SK-N-SH treated with all-trans-retinoic acid at 6 μM for 48 hours (cell line): ENCODE measurements at regions not wholly inside any gene's neighbourhood (a gene's known extent, or its start where the extent isn't known, plus 50 kb on each side); places are given as distances from the start of the nearest gene placed in this dataset.

Experiments used
- ATAC-seq: fragments of 200-7000 bp; cut with Tn5 transposase; 3 replicates; pipeline ENCODE4 v1.9.1; 2020; ENCODE audit warnings: mild to moderate bottlenecking, moderate library complexity
- ARNTL ChIP-seq: fragments of 450-650 bp; formaldehyde crosslinking; IDR thresholded peaks from 2 replicates; pipeline ENCODE4 v1.5.0; 2020; ENCODE audit warnings: low read depth, mild to moderate bottlenecking, moderate library complexity, borderline replicate concordance
- BACH2 ChIP-seq: fragments of 250-450 bp; sonication (Bioruptor Pico); IDR thresholded peaks from 2 replicates; pipeline ENCODE4 v1.9.0; 2021; ENCODE audit warnings: mild to moderate bottlenecking, borderline replicate concordance
- CREB5 ChIP-seq: fragments of 250-450 bp; sonication (Bioruptor Pico); IDR thresholded peaks from 2 replicates; pipeline ENCODE4 v1.5.1; 2020; ENCODE audit warnings: low read depth, mild to moderate bottlenecking, moderate library complexity
- CSRNP3 ChIP-seq: fragments of 250-450 bp; sonication (Bioruptor Pico); IDR thresholded peaks from 2 replicates; pipeline ENCODE4 v1.5.1; 2021; ENCODE audit warnings: mild to moderate bottlenecking, moderate library complexity
- ESRRG ChIP-seq: fragments of 250-450 bp; sonication (Bioruptor Pico); IDR thresholded peaks from 2 replicates; pipeline ENCODE4 v1.6.1; 2021; ENCODE audit warnings: mild to moderate bottlenecking
- GLIS3 ChIP-seq: fragments of 250-450 bp; sonication (Bioruptor Pico); IDR thresholded peaks from 2 replicates; pipeline ENCODE4 v1.5.0; 2020; ENCODE audit warnings: mild to moderate bottlenecking, moderate library complexity
- ISL1 ChIP-seq: fragments of 250-450 bp; sonication (Bioruptor Pico); IDR thresholded peaks from 2 replicates; pipeline ENCODE4 v2.1.2; 2022; ENCODE audit warnings: mild to moderate bottlenecking, moderate library complexity
- OSR1 ChIP-seq: fragments of 250-450 bp; sonication (Bioruptor Pico); IDR thresholded peaks from 2 replicates; pipeline ENCODE4 v1.8.0; 2022; ENCODE audit warnings: moderate library complexity, mild to moderate bottlenecking, inconsistent platforms
- PATZ1 ChIP-seq: fragments of 250-450 bp; sonication (Bioruptor Pico); IDR thresholded peaks from 2 replicates; pipeline ENCODE4 v1.8.0; 2020; ENCODE audit warnings: mild to moderate bottlenecking, moderate library complexity, borderline replicate concordance
- POU6F1 ChIP-seq: fragments of 250-450 bp; sonication (Bioruptor Pico); IDR thresholded peaks from 2 replicates; pipeline ENCODE4 v1.8.0; 2021; ENCODE audit warnings: low read depth, mild to moderate bottlenecking, moderate library complexity, borderline replicate concordance
- PPARA ChIP-seq: fragments of 250-450 bp; sonication (Bioruptor Pico); IDR thresholded peaks from 2 replicates; pipeline ENCODE4 v1.5.0; 2020; ENCODE audit warnings: mild to moderate bottlenecking, borderline replicate concordance
- RARB ChIP-seq: fragments of 250-450 bp; sonication (Bioruptor Pico); IDR thresholded peaks from 2 replicates; pipeline ENCODE4 v1.8.0; 2021; ENCODE audit warnings: mild to moderate bottlenecking, moderate library complexity
- SNAI2 ChIP-seq: fragments of 250-450 bp; sonication (Bioruptor Pico); IDR thresholded peaks from 2 replicates; pipeline ENCODE4 v1.5.0; 2020; ENCODE audit warnings: mild to moderate bottlenecking, moderate library complexity
- TCF4 ChIP-seq: fragments of 250-450 bp; sonication (Bioruptor Pico); IDR thresholded peaks from 2 replicates; pipeline ENCODE4 v1.8.0; 2021; ENCODE audit warnings: mild to moderate bottlenecking, moderate library complexity, borderline replicate concordance
- TOX ChIP-seq: fragments of 250-450 bp; sonication (Bioruptor Pico); IDR thresholded peaks from 2 replicates; pipeline ENCODE4 v1.8.0; 2021; ENCODE audit warnings: mild to moderate bottlenecking, moderate library complexity, borderline replicate concordance
- TSHZ2 ChIP-seq: fragments of 250-450 bp; sonication (Bioruptor Pico); IDR thresholded peaks from 2 replicates; pipeline ENCODE4 v1.5.0; 2020; ENCODE audit warnings: mild to moderate bottlenecking, moderate library complexity
- ZFP3 ChIP-seq: fragments of 250-450 bp; sonication (Bioruptor Pico); IDR thresholded peaks from 2 replicates; pipeline ENCODE4 v1.5.0; 2020; ENCODE audit warnings: mild to moderate bottlenecking, moderate library complexity
- ZFP30 ChIP-seq: fragments of 450-650 bp; formaldehyde crosslinking; IDR thresholded peaks from 2 replicates; pipeline ENCODE4 v1.5.0; 2022; ENCODE audit warnings: mild to moderate bottlenecking, moderate library complexity
- ZNF565 ChIP-seq: fragments of 450-650 bp; formaldehyde crosslinking; conservative IDR thresholded peaks from 2 replicates; pipeline ENCODE4 v1.5.0; 2020; ENCODE audit warnings: low read depth, mild to moderate bottlenecking, moderate library complexity
- ZNF70 ChIP-seq: fragments of 450-650 bp; formaldehyde crosslinking; IDR thresholded peaks from 2 replicates; pipeline ENCODE4 v1.5.0; 2020; ENCODE audit warnings: mild to moderate bottlenecking, moderate library complexity
- ZNF8 ChIP-seq: fragments of 450-650 bp; formaldehyde crosslinking; IDR thresholded peaks from 2 replicates; pipeline ENCODE4 v1.5.0; 2020; ENCODE audit warnings: mild to moderate bottlenecking, moderate library complexity

- TF ChIP-seq CREB5: no peak
- TF ChIP-seq GLIS3: no peak
- TF ChIP-seq CSRNP3 (CRISPR knock-in tag): no peak
- no peak for TF ChIP-seq SNAI2 (CRISPR knock-in tag)
- no peak for TF ChIP-seq ISL1 (CRISPR knock-in tag)
- no peak for TF ChIP-seq TSHZ2
- TF ChIP-seq ARNTL (CRISPR knock-in tag): no peak
- TF ChIP-seq PPARA: no peak
- no peak for TF ChIP-seq PATZ1 (CRISPR knock-in tag)
- no peak for TF ChIP-seq ZFP3
- no peak for TF ChIP-seq ZNF565 (CRISPR knock-in tag)
- TF ChIP-seq POU6F1 (CRISPR knock-in tag): no peak
- no peak for TF ChIP-seq RARB
- TF ChIP-seq ZFP30: no peak
- no peak for TF ChIP-seq TCF4 (CRISPR knock-in tag)
- no peak for TF ChIP-seq ZNF70
- ATAC-seq: no peak
Observed at GRCh38 chr16:14372471-14372870, 257.6 kb downstream of the PARN start.

GRCh38 chr16:14371778-14372431, 258.2 kb downstream of the PARN start:
- TF ChIP-seq TOX (CRISPR knock-in tag): no peak
- TF ChIP-seq ESRRG (CRISPR knock-in tag): no peak
- no peak for TF ChIP-seq CSRNP3 (CRISPR knock-in tag)
- no peak for TF ChIP-seq BACH2 (CRISPR knock-in tag)
- TF ChIP-seq ZNF8: no peak
- no peak for TF ChIP-seq ZNF565 (CRISPR knock-in tag)
- no peak for TF ChIP-seq OSR1
- TF ChIP-seq ZNF70: no peak
- TF ChIP-seq PATZ1 (CRISPR knock-in tag): no peak
- no peak for TF ChIP-seq POU6F1 (CRISPR knock-in tag)
- TF ChIP-seq, all 23 proteins: peak for 0
- no peak for ATAC-seq
